ENCODE measurements at regions not wholly inside any gene's neighbourhood (a gene's known extent, or its start where the extent isn't known, plus 50 kb on each side); places are given as distances from the start of the nearest gene placed in this dataset.

DNA sequence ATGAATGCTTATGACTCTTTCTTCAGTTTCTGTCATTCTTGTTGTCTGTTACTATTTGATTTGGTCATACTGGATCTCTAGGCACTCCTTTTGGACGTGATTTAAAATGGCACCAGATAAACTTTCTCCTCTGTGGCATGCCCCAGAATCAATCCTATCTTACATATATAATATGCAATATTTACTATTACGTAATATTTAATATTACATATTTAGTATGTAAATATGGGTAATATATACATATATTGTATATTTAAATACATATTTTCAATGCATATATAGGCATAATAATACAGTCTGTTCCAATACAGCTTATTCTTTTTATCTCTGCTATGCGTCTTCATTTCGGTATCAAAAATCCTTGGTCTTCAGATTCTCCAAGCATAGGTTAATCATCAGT is 104.4 kb upstream of the PRR20A start:
- TF ChIP-seq POLR2A (IDR thresholded peaks at IDR 0.05) = no peak
- TF ChIP-seq, protein P1, sequence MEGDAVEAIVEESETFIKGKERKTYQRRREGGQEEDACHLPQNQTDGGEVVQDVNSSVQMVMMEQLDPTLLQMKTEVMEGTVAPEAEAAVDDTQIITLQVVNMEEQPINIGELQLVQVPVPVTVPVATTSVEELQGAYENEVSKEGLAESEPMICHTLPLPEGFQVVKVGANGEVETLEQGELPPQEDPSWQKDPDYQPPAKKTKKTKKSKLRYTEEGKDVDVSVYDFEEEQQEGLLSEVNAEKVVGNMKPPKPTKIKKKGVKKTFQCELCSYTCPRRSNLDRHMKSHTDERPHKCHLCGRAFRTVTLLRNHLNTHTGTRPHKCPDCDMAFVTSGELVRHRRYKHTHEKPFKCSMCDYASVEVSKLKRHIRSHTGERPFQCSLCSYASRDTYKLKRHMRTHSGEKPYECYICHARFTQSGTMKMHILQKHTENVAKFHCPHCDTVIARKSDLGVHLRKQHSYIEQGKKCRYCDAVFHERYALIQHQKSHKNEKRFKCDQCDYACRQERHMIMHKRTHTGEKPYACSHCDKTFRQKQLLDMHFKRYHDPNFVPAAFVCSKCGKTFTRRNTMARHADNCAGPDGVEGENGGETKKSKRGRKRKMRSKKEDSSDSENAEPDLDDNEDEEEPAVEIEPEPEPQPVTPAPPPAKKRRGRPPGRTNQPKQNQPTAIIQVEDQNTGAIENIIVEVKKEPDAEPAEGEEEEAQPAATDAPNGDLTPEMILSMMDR (IDR thresholded peaks at IDR 0.05) = no peak

Measured in heart left ventricle (tissue), 13 donors.